ENCODE measurements at regions not wholly inside any gene's neighbourhood (a gene's known extent, or its start where the extent isn't known, plus 50 kb on each side); places are given as distances from the start of the nearest gene placed in this dataset.
"Not testable (repeated sequence)": the region's sequence is repeated elsewhere in the genome, so short reads cannot be mapped to it uniquely, and the experiment has no call there.

- DNase-seq (ENCODE audit: low spot score), result no peak
Observed at GRCh38 chr11:26839911-26840698, 118.2 kb upstream of the SLC5A12 start.

GRCh38 chr11:26841818-26842473 is 120.1 kb upstream of the SLC5A12 start:
- no peak for DNase-seq (ENCODE audit: low spot score)

GRCh38 chr11:26842478-26843282 is 120.8 kb upstream of the SLC5A12 start:
- no peak for DNase-seq (ENCODE audit: low spot score)

- DNase-seq (ENCODE audit: low spot score), result no peak
Observed at GRCh38 chr11:26843539-26843938, 121.7 kb upstream of the SLC5A12 start.

GRCh38 chr11:26844963-26845362 is 123.1 kb upstream of the SLC5A12 start:
- no peak for DNase-seq (ENCODE audit: low spot score)

- DNase-seq (ENCODE audit: low spot score), result no peak
Observed at GRCh38 chr11:26846227-26846626, 124.4 kb upstream of the SLC5A12 start.

GRCh38 chr11:26847459-26847858 is 125.6 kb upstream of the SLC5A12 start:
- DNase-seq (ENCODE audit: low spot score), result no peak

GRCh38 chr11:26847977-26848376 is 126.1 kb upstream of the SLC5A12 start:
- no peak for DNase-seq (ENCODE audit: low spot score)

GRCh38 chr11:26849036-26849435 is 127.2 kb upstream of the SLC5A12 start:
- DNase-seq (ENCODE audit: low spot score), result no peak

GRCh38 chr11:26851291-26851690 is 129.4 kb upstream of the SLC5A12 start:
- DNase-seq (ENCODE audit: low spot score), result no peak

- DNase-seq (ENCODE audit: low spot score), result no peak
Observed at GRCh38 chr11:26851696-26852095, 129.8 kb upstream of the SLC5A12 start.

GRCh38 chr11:26858098-26858497 is 135.8 kb upstream of the FIBIN start:
- DNase-seq (ENCODE audit: low spot score), result no peak

GRCh38 chr11:26859416-26859815 is 134.5 kb upstream of the FIBIN start:
- no peak for DNase-seq (ENCODE audit: low spot score)

GRCh38 chr11:26860091-26860780 is 133.7 kb upstream of the FIBIN start:
- no peak for DNase-seq (ENCODE audit: low spot score)

GRCh38 chr11:26860895-26861294 is 133.0 kb upstream of the FIBIN start:
- DNase-seq (ENCODE audit: low spot score), result no peak

- no peak for DNase-seq (ENCODE audit: low spot score)
Observed at GRCh38 chr11:26862801-26863200, 131.1 kb upstream of the FIBIN start.

- DNase-seq (ENCODE audit: low spot score), result no peak
Observed at GRCh38 chr11:26865703-26866102, 128.2 kb upstream of the FIBIN start.

GRCh38 chr11:26867286-26867685 is 126.6 kb upstream of the FIBIN start:
- DNase-seq (ENCODE audit: low spot score), result no peak

- DNase-seq (ENCODE audit: low spot score), result no peak
Observed at GRCh38 chr11:26878959-26879581, 114.8 kb upstream of the FIBIN start.

- not testable (repeated sequence) for DNase-seq (ENCODE audit: low spot score)
Observed at GRCh38 chr11:26882363-26882880, 111.5 kb upstream of the FIBIN start.

- DNase-seq (ENCODE audit: low spot score), result no peak
Observed at GRCh38 chr11:26891501-26891900, 102.4 kb upstream of the FIBIN start.

- no peak for DNase-seq (ENCODE audit: low spot score)
Observed at GRCh38 chr11:26896719-26897118, 97.2 kb upstream of the FIBIN start.

Data from ecto neural progenitor cell (in vitro differentiated cells).